NCI-H2227 (cell line): ENCODE measurements at regions not wholly inside any gene's neighbourhood (a gene's known extent, or its start where the extent isn't known, plus 50 kb on each side); places are given as distances from the start of the nearest gene placed in this dataset.
A peak's percentile ranks its signal among the peaks of the same experiment; 100 is the strongest.
"Not testable (repeated sequence)": the region's sequence is repeated elsewhere in the genome, so short reads cannot be mapped to it uniquely, and the experiment has no call there.

ENCODE experiments used
- DNase-seq: peaks from one replicate; lab custom pipeline; 2025; ENCODE audit not compliant: unreplicated experiment; lab: John Stamatoyannopoulos, UW

DNA sequence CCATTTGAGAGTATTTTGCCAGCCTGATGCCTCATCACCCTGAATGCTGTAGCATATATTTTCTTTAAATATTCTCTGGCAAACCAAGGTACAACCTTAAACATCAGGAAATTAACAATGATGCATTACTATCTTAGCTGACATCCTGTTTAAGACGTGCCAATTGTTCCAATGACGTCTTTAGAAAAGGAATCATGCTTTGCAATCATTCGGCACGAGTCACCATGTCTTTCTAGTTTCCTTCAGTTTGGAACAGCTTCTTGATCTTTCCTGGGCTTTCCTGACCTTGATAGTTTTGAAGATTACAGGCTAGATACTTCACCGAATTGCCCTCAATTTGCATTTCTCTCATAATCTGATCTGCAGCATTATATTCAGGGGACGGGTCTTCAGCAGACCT is 88.2 kb upstream of the GLI2 start:
- DNase-seq: no peak

DNA sequence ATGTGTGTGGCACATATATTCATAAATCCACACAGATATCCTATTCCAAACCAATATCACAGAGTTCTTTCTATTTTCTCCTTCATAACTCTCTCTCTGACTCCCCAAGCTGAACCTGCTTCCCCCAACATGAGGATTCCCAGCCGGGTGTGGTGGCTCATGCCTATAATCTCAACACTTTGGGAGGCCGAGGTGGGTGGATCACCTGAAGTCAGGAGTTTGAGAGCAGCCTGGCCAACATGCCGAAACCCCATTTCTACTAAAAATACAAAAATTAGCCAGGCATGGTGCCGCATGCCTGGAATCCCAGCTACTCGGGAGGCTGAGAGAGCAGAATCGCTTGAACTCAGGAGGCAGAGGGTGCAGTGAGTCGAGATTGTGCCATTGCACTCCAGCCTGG is 86.3 kb upstream of the GLI2 start:
- not testable (repeated sequence) for DNase-seq

DNA sequence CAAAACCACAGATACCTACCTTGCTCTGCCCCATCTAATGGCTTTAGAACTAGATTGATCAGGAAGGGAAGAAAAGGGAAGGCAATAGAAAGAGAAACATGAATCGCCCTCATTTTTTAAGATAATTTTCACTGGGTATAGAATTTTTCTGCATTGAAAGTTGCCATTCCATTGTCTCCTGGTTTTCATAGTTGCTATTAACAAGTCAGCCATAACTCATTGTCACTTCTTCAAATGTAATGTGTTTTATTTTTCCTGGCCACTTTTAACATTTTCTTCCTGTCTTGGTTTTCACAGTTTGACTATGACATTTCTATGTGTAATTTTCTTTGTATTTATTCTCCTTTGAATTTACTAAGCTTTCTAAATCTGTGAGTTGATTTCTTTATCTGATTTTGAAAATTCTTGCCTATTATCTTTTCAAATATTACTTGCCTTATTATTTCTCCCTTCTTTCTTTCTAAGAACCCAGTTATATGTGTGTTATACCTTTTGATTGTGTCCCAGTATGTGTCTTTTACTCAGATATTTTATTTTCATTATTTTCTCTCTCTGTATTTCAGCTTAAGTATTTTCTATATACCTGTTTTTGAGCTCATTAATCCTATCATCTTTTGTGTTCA is 85.5 kb upstream of the GLI2 start:
- DNase-seq: no peak

DNA sequence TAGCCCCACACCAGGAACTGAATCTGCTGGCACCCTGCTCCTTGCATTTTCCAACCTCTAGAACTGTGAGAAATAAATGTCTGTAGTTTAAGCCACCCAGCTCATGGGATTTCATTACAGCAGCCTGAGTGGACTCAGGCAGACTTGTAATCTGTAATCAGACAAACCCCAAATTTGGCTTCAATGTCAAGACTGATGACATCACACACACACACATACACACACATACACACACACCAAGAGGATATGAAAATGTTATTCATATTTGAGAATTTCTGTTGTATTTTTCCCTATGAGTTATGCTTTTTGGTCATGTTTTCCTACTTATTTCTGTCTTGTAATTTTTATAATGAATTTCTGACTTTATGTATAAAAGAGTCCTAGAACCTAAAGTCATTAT is 83.8 kb upstream of the GLI2 start:
- DNase-seq: no peak

DNA sequence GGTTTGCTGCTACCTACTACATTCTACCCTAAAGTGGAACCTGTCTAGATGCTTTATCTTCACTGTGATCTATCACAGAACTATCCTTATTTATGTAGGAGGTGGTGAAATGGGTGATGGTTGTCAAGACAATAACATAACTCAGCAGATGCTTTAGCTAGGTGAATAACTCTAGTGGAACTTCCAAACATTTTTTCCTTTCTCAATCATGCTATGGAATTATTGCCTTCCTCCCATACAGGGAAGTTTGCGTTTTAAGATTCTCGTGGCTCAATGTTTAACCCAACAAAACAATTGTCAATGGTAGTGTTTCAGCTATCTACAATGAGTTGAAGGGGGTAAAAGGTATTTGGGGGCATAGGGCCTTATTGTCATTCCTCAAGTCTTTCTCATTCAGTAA is 82.6 kb upstream of the GLI2 start:
- no peak for DNase-seq

DNA sequence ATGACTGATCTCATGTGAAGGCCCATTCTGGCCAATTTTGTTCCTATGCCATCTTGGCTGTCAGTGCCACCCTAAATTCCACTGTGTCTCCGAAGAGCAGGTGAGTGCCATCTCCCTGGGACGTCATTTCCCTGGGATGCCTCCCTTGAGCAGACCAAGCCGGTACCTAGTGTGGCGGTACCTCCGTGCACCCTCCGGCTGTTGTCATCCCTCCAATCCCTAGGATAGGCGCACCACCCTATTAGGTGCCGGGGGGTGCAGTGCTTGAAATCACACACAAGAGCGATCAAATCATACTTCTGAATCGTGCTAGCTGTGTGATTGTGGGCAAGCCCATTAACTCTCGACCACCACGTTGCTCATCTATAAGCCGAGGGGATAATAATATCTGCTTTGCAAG is 81.8 kb upstream of the GLI2 start:
- no peak for DNase-seq

DNA sequence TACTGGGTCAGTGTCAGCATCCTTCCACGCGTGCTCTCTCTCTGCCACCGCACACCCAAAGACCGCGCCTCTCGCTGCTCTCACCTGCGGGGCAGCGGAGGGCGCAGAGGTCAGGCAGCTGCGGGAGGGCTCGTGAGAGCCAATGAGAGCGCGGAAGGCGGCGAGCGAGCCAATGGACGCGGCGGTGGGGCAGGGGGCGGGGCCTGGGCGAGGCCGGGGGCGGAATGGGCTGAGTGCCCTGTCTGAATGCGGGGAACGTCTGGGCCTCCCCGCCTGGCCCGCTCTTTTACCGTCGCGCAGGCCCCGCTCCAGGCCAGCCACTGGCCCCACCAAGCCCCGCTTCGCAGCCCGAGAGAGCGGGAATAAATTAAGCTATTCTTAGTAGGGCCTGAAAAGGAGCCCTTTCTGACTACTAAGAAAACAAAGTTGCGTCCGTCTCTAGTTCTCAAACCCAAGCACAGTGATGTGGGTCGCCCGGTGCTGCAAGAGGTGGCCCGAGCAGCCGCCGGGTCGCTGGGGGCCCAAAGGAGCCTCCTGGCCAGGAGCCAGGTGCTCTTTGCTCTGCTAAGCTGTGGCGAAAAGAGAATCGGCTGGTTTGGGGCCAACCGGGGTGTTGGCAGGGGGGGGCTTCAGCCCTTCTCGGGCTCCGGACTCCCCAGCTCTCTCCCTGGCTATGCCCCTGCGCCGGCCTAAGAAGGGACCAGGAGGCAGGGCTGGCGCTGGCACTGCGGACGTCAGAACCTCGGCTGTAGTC is 81.1 kb upstream of the GLI2 start:
- DNase-seq: no peak

DNA sequence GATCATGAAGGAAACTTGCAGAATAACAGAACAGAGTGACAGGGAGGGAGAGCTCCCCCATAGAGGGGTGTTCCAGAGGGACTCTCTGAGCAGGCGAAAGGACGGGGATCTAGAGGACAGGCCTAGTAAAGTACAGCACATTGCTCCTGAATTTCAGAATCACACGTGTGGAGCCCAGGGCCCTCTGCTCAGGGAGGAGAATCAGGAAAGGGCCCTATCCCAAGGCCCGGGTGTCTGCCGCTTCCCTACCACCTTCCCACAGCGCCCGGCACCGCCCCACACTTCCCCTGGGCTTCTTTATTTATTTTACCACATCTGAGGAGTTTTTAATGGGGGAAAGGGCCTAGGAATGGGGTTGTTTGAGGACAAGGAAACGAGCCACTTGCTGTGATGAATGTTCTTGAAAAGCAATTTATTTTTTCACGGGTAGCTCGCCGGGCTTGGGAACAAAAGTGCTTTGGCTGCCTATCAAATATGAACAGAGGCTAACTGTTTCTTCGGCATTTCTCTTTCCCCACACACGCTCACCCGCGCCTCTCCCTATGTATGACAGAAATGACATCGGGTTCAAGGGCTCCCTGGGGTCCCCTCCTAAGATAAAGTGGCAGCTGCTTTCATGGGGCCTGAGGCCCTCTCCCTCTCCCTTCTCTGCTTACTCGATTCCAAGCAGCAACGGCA is 79.3 kb upstream of the GLI2 start:
- DNase-seq: peak; percentile 56

DNA sequence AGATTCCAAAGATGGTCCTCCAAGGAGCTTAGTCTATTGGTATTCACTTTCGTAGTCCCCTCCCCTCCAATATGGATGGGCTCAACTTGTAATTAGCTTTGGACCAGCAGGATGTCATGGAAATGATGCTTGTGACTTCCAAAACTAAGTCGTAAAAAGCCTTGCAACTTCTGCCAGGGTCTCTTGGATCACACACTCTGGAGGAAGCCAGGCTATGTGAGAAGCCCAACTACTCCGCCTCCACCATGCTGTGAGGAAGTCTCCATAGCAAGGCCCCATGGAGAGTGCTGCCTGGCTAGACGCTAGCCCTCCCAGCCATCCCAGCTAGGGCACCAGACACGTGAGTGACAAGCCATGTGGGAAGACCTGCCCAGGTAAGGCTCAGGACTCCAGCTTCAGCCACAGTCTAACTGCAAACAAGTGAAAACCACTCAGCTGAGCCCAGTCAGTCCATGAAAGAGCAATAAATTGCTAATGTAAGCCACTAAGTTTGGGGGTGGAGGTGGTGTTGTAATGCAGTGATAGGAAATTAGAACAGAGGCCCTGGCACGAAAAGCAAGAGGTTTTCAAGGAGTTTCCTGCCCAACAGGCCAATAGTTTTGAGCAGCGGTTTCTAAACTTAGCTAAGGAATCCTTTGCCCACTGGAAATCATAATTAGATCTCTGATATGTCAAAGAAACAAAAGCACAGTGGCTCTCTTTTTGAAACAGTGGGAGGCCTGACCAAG is 77.5 kb upstream of the GLI2 start:
- no peak for DNase-seq

DNA sequence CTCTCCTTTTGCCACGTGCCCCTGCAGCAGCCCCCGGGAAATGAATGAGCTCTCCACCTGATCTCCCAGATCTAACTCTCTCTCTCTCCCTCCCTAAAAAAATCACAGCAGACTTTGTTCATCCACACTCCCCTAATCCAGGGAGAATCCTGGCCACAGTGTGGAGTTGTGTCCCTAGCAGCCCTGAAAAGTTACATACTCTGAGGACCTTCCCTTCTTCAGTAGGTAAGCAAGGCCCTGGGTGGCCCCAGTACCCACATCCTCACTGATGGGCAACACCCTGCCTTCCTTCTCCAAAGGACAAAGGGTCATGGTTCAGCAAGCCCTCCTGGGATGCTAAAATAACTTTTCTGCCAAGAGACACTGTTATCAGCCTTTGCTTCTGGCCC is 76.9 kb upstream of the GLI2 start:
- no peak for DNase-seq

DNA sequence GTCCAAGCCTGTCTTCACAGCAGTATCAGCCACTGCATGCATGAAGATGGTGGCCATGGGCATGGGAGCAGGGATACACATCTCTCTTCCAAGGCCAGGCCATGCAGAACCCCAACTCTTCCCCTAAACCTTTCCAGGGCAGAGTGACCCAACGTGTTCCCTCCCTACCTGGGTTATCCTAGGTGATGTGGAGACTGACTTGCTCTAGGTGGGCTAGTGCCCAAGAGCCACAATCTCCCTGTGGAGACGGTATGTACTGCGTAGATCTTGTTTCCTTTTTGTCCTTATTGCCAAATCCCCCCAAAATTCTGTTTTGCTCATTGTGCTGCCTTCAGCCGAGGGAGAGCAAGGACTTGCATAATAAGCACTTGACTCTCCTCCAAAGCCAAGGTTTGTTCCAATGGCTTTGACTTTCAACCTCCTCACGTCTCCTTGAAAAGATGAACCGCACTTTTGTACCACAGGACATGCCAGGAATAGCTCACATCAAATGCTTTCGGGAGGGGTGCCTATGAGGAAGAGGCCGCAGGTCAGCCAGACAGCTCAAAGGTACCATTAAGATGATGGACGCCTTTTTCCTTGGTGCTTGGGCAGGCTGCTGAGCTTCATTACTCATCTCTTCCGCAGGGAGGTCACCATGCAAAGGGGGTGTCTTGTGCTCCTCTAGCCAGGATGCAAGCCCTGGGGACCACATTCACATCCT is 76.2 kb upstream of the GLI2 start:
- no peak for DNase-seq

DNA sequence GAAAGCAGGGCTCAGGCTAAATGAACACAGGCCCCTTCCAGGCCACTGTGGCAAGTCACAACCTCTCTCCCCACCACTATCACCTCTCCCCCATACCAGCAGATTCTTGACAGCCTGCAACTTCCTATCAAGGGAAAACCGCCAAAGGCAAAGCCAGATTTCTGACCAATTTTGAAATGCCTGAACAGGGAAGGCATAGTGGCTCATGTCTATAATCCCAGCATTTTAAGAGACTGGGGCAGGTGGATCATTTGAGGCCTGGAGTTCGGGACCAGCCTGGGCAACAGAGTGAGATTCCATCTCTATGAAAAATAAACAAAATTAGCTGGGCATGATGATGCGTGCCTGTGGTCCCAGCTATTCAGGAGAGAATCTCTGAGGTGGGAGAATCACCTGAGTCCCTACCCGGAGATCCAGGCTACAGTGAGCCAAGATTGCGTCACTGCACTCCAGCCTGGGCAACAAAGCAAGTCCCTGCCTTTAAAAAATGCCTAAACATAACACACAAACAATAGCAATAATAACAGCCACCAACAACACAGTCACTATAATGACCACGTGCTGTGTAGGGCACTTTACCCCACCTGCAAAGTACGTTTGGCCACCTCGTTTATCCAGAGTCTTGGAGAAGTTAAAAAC is 75.5 kb upstream of the GLI2 start:
- DNase-seq: no peak

DNA sequence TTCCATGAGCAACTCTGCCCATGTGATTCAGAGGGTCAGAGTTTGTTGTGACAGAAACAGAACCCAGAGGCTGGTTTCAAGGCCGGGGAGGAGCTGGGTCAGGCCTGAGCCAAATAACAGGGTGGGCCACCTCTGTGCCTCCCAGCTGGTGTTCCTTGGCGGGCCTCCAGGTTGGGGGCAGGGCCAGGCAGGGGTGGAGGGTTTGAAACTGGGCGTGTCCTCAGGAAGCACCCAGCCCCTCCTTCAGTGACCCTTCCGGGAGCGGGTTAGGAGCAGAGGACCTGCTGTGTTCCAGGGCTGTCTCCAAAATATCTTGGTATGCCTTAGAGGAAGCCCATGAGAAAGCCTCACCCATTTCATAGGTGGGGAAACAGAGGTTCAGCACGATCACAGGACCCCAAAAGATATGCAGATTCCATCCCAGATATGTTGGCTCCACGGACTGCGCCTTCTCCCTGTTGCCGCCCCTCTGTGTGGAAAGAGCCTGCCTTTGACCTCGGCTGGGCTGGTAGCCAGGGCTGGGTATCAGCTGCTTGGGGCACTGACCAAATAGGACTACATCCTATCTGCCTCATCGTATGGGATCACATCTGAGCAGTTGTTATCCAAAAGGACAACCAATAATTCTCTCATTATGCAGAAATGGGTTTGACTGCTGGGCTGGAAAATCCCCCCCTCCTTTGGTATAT is 74.8 kb upstream of the GLI2 start:
- no peak for DNase-seq

DNA sequence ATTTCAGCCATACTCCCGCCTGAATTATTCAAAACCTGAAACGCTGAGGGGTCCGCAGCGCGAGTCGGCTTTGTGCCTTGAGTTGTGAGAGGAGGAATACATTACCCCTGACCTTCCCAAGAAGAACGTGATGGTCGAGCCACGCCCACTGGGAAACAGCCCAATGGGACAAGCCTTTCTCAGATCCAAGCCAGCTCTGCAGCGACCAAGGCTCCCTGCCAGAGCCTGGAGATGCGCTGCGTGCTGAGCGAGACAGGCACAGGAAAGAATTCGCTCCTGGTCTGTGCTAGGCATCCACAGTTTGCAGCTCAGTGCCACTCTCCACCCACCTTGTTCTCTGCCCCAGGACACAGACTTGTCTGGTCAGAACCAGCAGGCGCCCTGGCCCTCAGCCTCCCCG is 74.1 kb upstream of the GLI2 start:
- peak; percentile 93 for DNase-seq

DNA sequence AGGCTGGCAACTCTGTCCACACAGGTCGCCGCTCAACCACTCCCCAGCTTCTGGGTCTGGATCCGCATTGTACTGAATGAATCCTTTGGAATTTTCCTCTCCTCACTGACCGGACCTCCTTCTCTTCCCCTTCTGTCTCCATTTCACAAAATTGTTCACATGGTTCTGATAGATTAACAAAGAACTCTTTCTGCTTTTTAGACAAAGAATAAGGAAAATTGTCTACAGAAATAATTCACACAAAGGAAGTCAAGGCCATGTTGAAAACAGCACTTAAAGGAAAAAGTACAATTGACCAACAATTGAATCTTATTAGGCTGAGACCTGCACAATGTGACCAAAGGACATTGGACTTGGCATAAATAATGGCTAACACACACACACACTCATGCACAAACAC is 73.6 kb upstream of the GLI2 start:
- no peak for DNase-seq

DNA sequence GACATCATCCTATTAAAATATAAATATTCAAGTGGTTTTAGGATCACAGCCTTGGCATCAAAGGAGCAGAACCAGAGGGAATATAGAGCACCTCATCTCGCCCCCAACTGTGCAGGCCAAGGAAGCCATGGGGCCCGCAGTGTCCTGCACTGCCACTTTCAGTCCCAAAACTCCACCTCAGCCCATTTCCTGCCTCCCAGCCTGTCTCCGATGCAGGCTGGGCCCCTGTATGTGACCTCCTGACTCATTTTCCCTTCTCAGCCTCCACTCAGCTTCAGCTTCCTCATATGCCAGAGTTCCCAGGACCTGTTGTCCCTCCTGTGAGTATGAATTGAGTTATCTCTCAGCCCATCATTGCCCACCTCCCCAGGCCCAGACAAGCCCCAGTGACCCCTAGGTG is 72.9 kb upstream of the GLI2 start:
- DNase-seq: no peak

DNA sequence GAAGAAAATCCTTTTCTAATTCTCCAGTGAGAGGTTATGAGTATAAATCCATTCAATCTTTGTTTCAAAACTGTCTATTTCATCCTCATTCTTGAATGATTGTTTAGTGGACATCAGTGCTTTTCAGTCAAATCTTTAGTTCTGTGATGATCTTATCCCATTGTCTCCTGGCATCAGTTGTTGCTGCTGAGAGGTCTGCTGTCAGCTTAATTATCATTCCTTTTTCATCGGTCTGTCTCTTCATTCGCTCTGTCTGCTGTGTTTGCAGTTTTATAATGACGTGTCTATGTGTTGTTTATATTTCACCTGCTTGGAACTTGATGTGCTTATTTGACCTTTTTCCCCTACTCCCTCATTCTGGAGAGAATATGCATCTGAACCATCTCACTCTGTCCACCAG is 69.2 kb upstream of the GLI2 start:
- DNase-seq: no peak

DNA sequence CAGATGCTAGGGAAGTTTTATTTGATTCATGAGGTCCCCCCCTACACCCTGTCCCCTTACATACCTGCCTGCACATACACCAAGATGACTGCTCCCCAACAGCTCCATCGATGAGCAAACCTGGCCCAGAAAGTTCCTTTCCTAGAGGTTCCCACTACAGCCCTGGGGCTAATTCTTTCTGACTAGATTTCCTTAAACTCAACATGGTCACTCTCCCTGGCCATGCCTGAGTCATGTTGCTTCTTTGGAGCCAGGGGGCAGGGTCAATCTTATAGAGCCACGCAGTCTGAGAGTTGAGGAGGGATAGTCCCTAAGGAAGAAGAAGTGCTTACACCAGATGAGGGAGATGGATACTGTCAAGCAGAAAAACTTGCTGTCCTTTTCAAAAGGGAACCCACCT is 67.7 kb upstream of the GLI2 start:
- no peak for DNase-seq

DNA sequence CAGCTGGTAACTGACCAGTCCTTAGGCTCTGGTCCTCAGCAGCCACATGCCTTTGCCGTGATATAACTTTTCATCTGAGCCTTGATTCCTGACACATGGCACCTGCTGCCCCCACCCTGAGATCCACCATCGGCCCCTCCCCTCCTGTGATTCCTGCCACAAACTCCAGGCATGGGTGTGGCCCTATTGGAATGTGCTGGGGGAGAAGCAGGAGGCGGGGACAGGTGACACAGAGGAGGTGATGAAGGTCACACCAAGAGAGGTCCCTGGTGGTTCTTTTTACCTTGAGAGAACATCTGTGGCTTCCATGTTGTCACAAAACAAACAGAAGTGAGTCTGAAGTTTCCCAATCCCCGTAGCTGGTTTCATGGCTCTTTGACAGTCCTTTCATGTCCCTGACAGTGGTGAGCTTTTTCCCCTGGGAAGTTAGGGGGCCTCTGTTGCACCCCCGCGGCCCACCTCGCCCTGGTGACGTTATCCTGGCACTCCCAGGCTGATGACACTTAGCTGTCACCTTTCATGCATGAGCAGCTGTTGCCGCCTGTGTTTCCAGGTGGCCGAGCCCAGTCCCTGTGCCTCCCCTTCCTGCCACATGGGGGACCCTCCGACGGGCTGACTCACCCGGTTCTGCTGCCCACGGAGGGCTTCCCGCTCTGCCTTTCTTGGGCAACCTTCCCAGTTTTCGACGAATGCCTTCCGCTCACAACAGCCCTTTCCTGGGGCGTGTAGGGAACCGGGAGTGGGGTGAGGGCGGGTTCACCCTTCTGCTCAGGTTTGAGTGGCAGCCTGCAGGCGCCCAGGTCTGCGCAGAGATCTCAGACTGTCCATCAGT is 66.3 kb upstream of the GLI2 start:
- no peak for DNase-seq
